K562 (cell line): ENCODE measurements at regions not wholly inside any gene's neighbourhood (a gene's known extent, or its start where the extent isn't known, plus 50 kb on each side); places are given as distances from the start of the nearest gene placed in this dataset.

Experiments
- ATAC-seq: fragments of 200-7000 bp; cut with Tn5 transposase; 3 replicates; pipeline ENCODE4 v1.9.1; 2020; ENCODE audit warnings: moderate library complexity
- BruUV-seq: library from RNA; stranded (reverse); fragments of 400-500 nt; replicated peaks from 2 replicates; lab custom pipeline; 2021; lab: Mats Ljungman, UMichigan
- CTCF ChIA-PET: fragments of 300-600 bp; formaldehyde crosslinking; extraction: SDS; loops from one replicate; lab custom pipeline; 2021; ENCODE audit warnings: low intra/inter-chr PET ratio; lab: Yijun Ruan, JAX
- POLR2A ChIA-PET: fragments of 300-600, 350-650 bp; sonication (Branson Sonifier 250); formaldehyde crosslinking; extraction: SDS; loops from one replicate; lab custom pipeline; 2021; ENCODE audit warnings: antibody characterized with exemption, inconsistent platforms; lab: Yijun Ruan, JAX
- DNase-seq, 4 experiments: peaks; one replicate each; pipeline versions ENCODE4 v3.0.0 to v3.0.0-alpha.2; 2011 to 2018; ENCODE audit warnings: low spot score in 3 of 4, mixed read lengths in 3 of 4; ENCODE audit errors: extremely low read depth in 1 of 4
- FAIRE-seq: peaks from 2 replicates; lab custom pipeline; 2011; peaks lifted over from hg19 to GRCh38; lab: Jason Lieb, UNC
- H2AFZ ChIP-seq: 2 replicates; pipeline ENCODE4 v1.6.0; 2011; ENCODE audit warnings: low read depth, low read length, control low read depth, inconsistent platforms
- H3K27ac ChIP-seq: fragments of 200-600 bp; 3 replicates; pipeline ENCODE4 v1.8.0; 2011; ENCODE audit warnings: low read depth, mild to moderate bottlenecking, control low read depth, inconsistent platforms, low read length, moderate library complexity, mixed read lengths; ENCODE audit errors: extremely low read depth
- H3K27me3 ChIP-seq, 2 experiments: fragments of 300-600 bp in 1 of 2; 2 replicates in 1 of 2; 3 replicates in 1 of 2; pipeline versions ENCODE4 v1.6.0 to v1.8.0; 2011; ENCODE audit warnings: inconsistent platforms in 2 of 2, low read length in 2 of 2, mild to moderate bottlenecking in 1 of 2, mixed read lengths in 1 of 2, moderate library complexity in 1 of 2; ENCODE audit not compliant: control insufficient read depth in 2 of 2, insufficient read depth in 2 of 2
- H3K36me3 ChIP-seq: fragments of 300-600 bp; 3 replicates; pipeline ENCODE4 v1.8.0; 2011; ENCODE audit warnings: mild to moderate bottlenecking, low read length, inconsistent platforms; ENCODE audit not compliant: control insufficient read depth, insufficient read depth
- H3K4me1 ChIP-seq, 2 experiments: fragments of 200-600 bp in 1 of 2; replicated peaks in 1 of 2; 2 replicates in 1 of 2; 3 replicates in 1 of 2; pipeline versions ENCODE4 v1.5.1 to v1.8.0; 2011; ENCODE audit warnings: inconsistent platforms in 2 of 2, low read length in 2 of 2, mild to moderate bottlenecking in 1 of 2, mixed read lengths in 1 of 2, moderate library complexity in 1 of 2; ENCODE audit not compliant: control insufficient read depth in 2 of 2, insufficient read depth in 2 of 2
- H3K4me2 ChIP-seq: 2 replicates; pipeline ENCODE4 v1.6.1; 2011; ENCODE audit warnings: low read length, control low read depth, inconsistent platforms, mixed read lengths; ENCODE audit not compliant: insufficient read depth
- H3K4me3 ChIP-seq: fragments of 200-600 bp; sonication (generic), shearing (Covaris generic); 2 replicates; pipeline ENCODE4 v1.5.1; 2016; ENCODE audit warnings: control low read depth, inconsistent platforms
- H3K79me2 ChIP-seq: fragments of 200-600 bp; 3 replicates; pipeline ENCODE4 v1.8.0; 2011; ENCODE audit warnings: low read length, inconsistent platforms; ENCODE audit not compliant: control insufficient read depth, insufficient read depth
- H3K9ac ChIP-seq, 2 experiments: 2 replicates each; pipeline versions ENCODE4 v1.6.0 to v1.6.1; 2011; ENCODE audit warnings: low read depth in 2 of 2, low read length in 2 of 2, control low read depth in 1 of 2, inconsistent platforms in 1 of 2, mild to moderate bottlenecking in 1 of 2, mixed read lengths in 1 of 2; ENCODE audit not compliant: insufficient read depth in 1 of 2
- H3K9me1 ChIP-seq: one replicate; pipeline ENCODE4 v1.6.0; 2011; ENCODE audit warnings: inconsistent platforms, mild to moderate bottlenecking, low read length, moderate library complexity; ENCODE audit not compliant: control insufficient read depth, insufficient read depth
- H3K9me3 ChIP-seq: replicated peaks from 2 replicates; pipeline ENCODE4 v1.5.1; 2011; ENCODE audit warnings: low read depth, low read length, inconsistent platforms; ENCODE audit not compliant: control insufficient read depth, insufficient read depth
- H4K20me1 ChIP-seq: replicated peaks from 2 replicates; pipeline ENCODE4 v1.6.1; 2011; ENCODE audit warnings: low read length, inconsistent platforms, mixed read lengths; ENCODE audit not compliant: control insufficient read depth, insufficient read depth
- JUNB ChIP-seq: fragments of 450-650 bp; formaldehyde crosslinking; conservative IDR thresholded peaks from 2 replicates; pipeline ENCODE4 v1.4.0; 2020; ENCODE audit warnings: mild to moderate bottlenecking
- MEIS2 ChIP-seq: fragments of 450-650 bp; IDR thresholded peaks from 2 replicates; pipeline ENCODE4 v1.6.1; 2014; ENCODE audit warnings: mild to moderate bottlenecking; ENCODE audit not compliant: partially characterized antibody
- NFYB ChIP-seq: IDR thresholded peaks from 2 replicates; pipeline ENCODE4 v1.6.1; 2011; ENCODE audit warnings: mild to moderate bottlenecking, moderate library complexity; ENCODE audit not compliant: insufficient read length; ENCODE audit errors: extremely low read depth
- PKNOX1 ChIP-seq: fragments of 450-650 bp; IDR thresholded peaks from 2 replicates; pipeline ENCODE4 v1.6.1; 2016
- ZNF785 ChIP-seq: fragments of 250-450 bp; sonication (Bioruptor Pico); IDR thresholded peaks from 2 replicates; pipeline ENCODE4 v1.4.0; 2020; ENCODE audit warnings: mild to moderate bottlenecking
- WGBS: fragments of 100-300 bp; shearing (Covaris generic); methylation state at CpG from one replicate; pipeline ENCODE4 v1.1.6; 2016; ENCODE audit warnings: low coverage, mixed read lengths; ENCODE audit not compliant: insufficient coverage; ENCODE audit errors: missing lambda C conversion rate; 5-methylcytosine and 5-hydroxymethylcytosine counted together
- in situ Hi-C: fragments of 300-500 bp; cut with MboI; formaldehyde crosslinking; loops from 4 replicates; pipeline ENCODE4 v1.15.0; 2018; ENCODE audit warnings: inconsistent platforms, mixed read lengths
- intact Hi-C: fragments of 100-400 bp; cut with micrococcal nuclease; formaldehyde crosslinking; loops from 2 replicates; pipeline ENCODE4 v1.14.2; 2022
- TF ChIP-seq, protein P1 (sequence below), 2 experiments: IDR thresholded peaks in 1 of 2; conservative IDR thresholded peaks in 1 of 2; 2 replicates each; pipeline ENCODE4 v1.6.1; 2016; ENCODE audit warnings: low read depth in 2 of 2, mild to moderate bottlenecking in 1 of 2, missing compliant biosample characterization in 1 of 2, missing genetic modification characterization in 1 of 2, moderate library complexity in 1 of 2

- in situ Hi-C loops: no loop called here
- FAIRE-seq: no peak
- no peak overlapping the region for H3K27ac ChIP-seq
- CTCF ChIA-PET: no interaction called here
- BruUV-seq: no TSS peak
- intact Hi-C loops: no loop called here
- no peak for TF ChIP-seq NFYB
- TF ChIP-seq, all 486 proteins: peak for 0
- Histone ChIP-seq H3K4me2 (no peak overlapping the region), H3K27me3 (no peaks in the 10 kb centered on the region), H3K9ac (no peak overlapping the region), H3K9me3 (no peaks in the 10 kb centered on the region), H3K4me1 (no peaks in the 10 kb centered on the region), H3K9me1 (no peaks in the 10 kb centered on the region), H2AFZ (no peak overlapping the region), H3K79me2 (no peaks in the 10 kb centered on the region), H3K4me3 (no peak overlapping the region), H3K36me3 (no peaks in the 10 kb centered on the region), H4K20me1 (no peaks in the 10 kb centered on the region)
- ATAC-seq (no peak), DNase-seq (no peak)
- POLR2A ChIA-PET: no interaction called here
Measured at GRCh38 chr2:189234991-189235390, 55.4 kb upstream of the COL5A2 start.

- no TSS peak for BruUV-seq
- Histone ChIP-seq H3K9ac (no peak overlapping the region), H4K20me1 (no peaks in the 10 kb centered on the region), H3K27ac (no peak overlapping the region), H2AFZ (no peak overlapping the region), H3K4me3 (no peak overlapping the region), H3K9me3 (no peaks in the 10 kb centered on the region), H3K36me3 (no peaks in the 10 kb centered on the region), H3K27me3 (no peaks in the 10 kb centered on the region), H3K9me1 (no peaks in the 10 kb centered on the region)
- in situ Hi-C loops: no loop called here
- POLR2A ChIA-PET: no interaction called here
- intact Hi-C loops: no loop called here
- no peak for TF ChIP-seq ZNF785 (CRISPR knock-in tag)
- TF ChIP-seq MEIS2: peak; percentile 36
- TF ChIP-seq PKNOX1: peak; percentile 27; the same call in 1 of the 2 replicates
- TF ChIP-seq, protein P1, sequence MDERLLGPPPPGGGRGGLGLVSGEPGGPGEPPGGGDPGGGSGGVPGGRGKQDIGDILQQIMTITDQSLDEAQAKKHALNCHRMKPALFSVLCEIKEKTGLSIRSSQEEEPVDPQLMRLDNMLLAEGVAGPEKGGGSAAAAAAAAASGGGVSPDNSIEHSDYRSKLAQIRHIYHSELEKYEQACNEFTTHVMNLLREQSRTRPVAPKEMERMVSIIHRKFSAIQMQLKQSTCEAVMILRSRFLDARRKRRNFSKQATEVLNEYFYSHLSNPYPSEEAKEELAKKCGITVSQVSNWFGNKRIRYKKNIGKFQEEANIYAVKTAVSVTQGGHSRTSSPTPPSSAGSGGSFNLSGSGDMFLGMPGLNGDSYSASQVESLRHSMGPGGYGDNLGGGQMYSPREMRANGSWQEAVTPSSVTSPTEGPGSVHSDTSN (CRISPR knock-in tag; IDR thresholded peaks at IDR 0.05; ENCODE audit: low read depth): no peak
- TF ChIP-seq, protein P1 (tag; conservative IDR thresholded peaks at IDR 0.05; ENCODE audit: low read depth): peak; percentile 23; the same call in 1 of the 2 replicates
- TF ChIP-seq JUNB: no peak
- TF ChIP-seq, all 486 proteins: peak for 3
- no peak for ATAC-seq
- Histone ChIP-seq H3K4me2 (no peak overlapping the region), H3K79me2 (no peaks in the 10 kb centered on the region), H3K4me1 (no peaks in the 10 kb centered on the region)
- WGBS: 19% methylated on average over 2 of the region's 2 CpGs
- no peak for FAIRE-seq
- no peak for DNase-seq
- CTCF ChIA-PET: no interaction called here
Measured at GRCh38 chr2:189236066-189236465, 56.5 kb upstream of the COL5A2 start.
